ENCODE measurements at regions not wholly inside any gene's neighbourhood (a gene's known extent, or its start where the extent isn't known, plus 50 kb on each side); places are given as distances from the start of the nearest gene placed in this dataset.
"Not testable (repeated sequence)": the region's sequence is repeated elsewhere in the genome, so short reads cannot be mapped to it uniquely, and the experiment has no call there.

- TF ChIP-seq, protein P1, sequence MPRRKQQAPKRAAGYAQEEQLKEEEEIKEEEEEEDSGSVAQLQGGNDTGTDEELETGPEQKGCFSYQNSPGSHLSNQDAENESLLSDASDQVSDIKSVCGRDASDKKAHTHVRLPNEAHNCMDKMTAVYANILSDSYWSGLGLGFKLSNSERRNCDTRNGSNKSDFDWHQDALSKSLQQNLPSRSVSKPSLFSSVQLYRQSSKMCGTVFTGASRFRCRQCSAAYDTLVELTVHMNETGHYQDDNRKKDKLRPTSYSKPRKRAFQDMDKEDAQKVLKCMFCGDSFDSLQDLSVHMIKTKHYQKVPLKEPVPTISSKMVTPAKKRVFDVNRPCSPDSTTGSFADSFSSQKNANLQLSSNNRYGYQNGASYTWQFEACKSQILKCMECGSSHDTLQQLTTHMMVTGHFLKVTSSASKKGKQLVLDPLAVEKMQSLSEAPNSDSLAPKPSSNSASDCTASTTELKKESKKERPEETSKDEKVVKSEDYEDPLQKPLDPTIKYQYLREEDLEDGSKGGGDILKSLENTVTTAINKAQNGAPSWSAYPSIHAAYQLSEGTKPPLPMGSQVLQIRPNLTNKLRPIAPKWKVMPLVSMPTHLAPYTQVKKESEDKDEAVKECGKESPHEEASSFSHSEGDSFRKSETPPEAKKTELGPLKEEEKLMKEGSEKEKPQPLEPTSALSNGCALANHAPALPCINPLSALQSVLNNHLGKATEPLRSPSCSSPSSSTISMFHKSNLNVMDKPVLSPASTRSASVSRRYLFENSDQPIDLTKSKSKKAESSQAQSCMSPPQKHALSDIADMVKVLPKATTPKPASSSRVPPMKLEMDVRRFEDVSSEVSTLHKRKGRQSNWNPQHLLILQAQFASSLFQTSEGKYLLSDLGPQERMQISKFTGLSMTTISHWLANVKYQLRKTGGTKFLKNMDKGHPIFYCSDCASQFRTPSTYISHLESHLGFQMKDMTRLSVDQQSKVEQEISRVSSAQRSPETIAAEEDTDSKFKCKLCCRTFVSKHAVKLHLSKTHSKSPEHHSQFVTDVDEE (CRISPR knock-in tag; IDR thresholded peaks at IDR 0.05), result no peak
- TF ChIP-seq POU6F1 (CRISPR knock-in tag; IDR thresholded peaks at IDR 0.05; ENCODE audit: borderline replicate concordance, low read depth) (no peak), GLIS3 (CRISPR knock-in tag; IDR thresholded peaks at IDR 0.05) (no peak), TCF4 (CRISPR knock-in tag; IDR thresholded peaks at IDR 0.05; ENCODE audit: borderline replicate concordance) (no peak), ZNF8 (CRISPR knock-in tag; IDR thresholded peaks at IDR 0.05) (no peak), ZC3H10 (CRISPR knock-in tag; IDR thresholded peaks at IDR 0.05) (no peak), ARNTL (CRISPR knock-in tag; IDR thresholded peaks at IDR 0.05; ENCODE audit: borderline replicate concordance, low read depth) (no peak), ZNF70 (CRISPR knock-in tag; IDR thresholded peaks at IDR 0.05) (no peak), ISL1 (CRISPR knock-in tag; IDR thresholded peaks at IDR 0.05) (no peak), SNAI2 (CRISPR knock-in tag; IDR thresholded peaks at IDR 0.05) (no peak), ZFP30 (CRISPR knock-in tag; IDR thresholded peaks at IDR 0.05) (no peak), ZFP3 (CRISPR knock-in tag; IDR thresholded peaks at IDR 0.05) (no peak), ESRRG (CRISPR knock-in tag; IDR thresholded peaks at IDR 0.05) (no peak)
- TF ChIP-seq, protein P2, sequence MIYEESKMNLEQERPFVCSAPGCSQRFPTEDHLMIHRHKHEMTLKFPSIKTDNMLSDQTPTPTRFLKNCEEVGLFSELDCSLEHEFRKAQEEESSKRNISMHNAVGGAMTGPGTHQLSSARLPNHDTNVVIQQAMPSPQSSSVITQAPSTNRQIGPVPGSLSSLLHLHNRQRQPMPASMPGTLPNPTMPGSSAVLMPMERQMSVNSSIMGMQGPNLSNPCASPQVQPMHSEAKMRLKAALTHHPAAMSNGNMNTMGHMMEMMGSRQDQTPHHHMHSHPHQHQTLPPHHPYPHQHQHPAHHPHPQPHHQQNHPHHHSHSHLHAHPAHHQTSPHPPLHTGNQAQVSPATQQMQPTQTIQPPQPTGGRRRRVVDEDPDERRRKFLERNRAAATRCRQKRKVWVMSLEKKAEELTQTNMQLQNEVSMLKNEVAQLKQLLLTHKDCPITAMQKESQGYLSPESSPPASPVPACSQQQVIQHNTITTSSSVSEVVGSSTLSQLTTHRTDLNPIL (CRISPR knock-in tag; IDR thresholded peaks at IDR 0.05; ENCODE audit: low read depth), result no peak
- TF ChIP-seq, protein P3, sequence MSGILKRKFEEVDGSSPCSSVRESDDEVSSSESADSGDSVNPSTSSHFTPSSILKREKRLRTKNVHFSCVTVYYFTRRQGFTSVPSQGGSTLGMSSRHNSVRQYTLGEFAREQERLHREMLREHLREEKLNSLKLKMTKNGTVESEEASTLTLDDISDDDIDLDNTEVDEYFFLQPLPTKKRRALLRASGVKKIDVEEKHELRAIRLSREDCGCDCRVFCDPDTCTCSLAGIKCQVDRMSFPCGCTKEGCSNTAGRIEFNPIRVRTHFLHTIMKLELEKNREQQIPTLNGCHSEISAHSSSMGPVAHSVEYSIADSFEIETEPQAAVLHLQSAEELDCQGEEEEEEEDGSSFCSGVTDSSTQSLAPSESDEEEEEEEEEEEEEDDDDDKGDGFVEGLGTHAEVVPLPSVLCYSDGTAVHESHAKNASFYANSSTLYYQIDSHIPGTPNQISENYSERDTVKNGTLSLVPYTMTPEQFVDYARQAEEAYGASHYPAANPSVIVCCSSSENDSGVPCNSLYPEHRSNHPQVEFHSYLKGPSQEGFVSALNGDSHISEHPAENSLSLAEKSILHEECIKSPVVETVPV (CRISPR knock-in tag; IDR thresholded peaks at IDR 0.05), result no peak
- ATAC-seq, result no peak
Observed at GRCh38 chrX:113996781-113997180, 587.1 kb upstream of the HTR2C start.

DNA sequence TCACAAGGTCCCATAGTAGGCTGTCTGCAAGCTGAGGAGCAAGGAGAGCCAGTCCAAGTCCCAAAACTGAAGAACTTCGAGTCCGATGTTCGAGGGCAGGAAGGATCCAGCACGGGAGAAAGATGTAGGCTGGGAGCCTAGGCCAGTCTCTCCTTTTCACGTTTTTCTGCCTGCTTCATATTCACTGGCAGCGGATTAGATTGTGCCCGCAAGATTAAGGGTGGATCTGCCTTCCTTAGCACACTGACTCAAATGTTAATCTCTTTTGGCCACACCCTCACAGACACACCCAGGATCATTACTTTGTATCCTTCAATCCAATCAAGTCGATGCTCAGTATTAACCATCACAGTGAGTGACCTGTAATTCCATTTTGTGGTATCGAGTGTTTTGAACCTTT, 592.2 kb upstream of the HTR2C start:
- ATAC-seq, result not testable (repeated sequence)

- ATAC-seq, result not testable (repeated sequence)
Observed at GRCh38 chrX:113990669-113991068, 593.2 kb upstream of the HTR2C start.

- not testable (repeated sequence) for ATAC-seq
Observed at GRCh38 chrX:113988315-113988935, 595.5 kb upstream of the HTR2C start.

DNA sequence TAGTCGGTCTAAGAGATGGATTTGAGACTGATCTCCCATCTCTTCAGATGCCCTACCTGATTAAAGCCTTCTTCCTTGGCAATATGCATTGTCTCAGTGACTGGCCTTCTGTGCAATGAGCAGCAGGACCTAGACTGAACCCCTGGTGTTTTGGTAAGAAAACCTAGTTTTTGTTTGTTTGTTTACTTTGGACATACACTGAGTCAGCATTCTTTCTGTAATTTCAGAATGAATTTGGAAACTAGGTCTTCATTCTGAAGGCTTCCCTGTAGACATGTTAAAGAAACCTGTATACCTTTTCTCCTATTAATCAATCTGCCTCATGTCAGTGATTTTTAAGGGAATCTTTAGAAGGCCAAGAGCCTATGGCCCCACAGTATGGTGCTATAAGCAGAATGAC, 597.5 kb upstream of the HTR2C start:
- ATAC-seq, result no peak
- TF ChIP-seq, protein P4, sequence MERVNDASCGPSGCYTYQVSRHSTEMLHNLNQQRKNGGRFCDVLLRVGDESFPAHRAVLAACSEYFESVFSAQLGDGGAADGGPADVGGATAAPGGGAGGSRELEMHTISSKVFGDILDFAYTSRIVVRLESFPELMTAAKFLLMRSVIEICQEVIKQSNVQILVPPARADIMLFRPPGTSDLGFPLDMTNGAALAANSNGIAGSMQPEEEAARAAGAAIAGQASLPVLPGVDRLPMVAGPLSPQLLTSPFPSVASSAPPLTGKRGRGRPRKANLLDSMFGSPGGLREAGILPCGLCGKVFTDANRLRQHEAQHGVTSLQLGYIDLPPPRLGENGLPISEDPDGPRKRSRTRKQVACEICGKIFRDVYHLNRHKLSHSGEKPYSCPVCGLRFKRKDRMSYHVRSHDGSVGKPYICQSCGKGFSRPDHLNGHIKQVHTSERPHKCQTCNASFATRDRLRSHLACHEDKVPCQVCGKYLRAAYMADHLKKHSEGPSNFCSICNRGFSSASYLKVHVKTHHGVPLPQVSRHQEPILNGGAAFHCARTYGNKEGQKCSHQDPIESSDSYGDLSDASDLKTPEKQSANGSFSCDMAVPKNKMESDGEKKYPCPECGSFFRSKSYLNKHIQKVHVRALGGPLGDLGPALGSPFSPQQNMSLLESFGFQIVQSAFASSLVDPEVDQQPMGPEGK (CRISPR knock-in tag; IDR thresholded peaks at IDR 0.05; ENCODE audit: borderline replicate concordance), result no peak
- TF ChIP-seq, protein P3 (CRISPR knock-in tag; IDR thresholded peaks at IDR 0.05), result no peak
- no peak for TF ChIP-seq ARNTL (CRISPR knock-in tag; IDR thresholded peaks at IDR 0.05; ENCODE audit: borderline replicate concordance, low read depth)
- TF ChIP-seq ZFP30 (CRISPR knock-in tag; IDR thresholded peaks at IDR 0.05), result no peak
- TF ChIP-seq, protein P2 (CRISPR knock-in tag; IDR thresholded peaks at IDR 0.05; ENCODE audit: low read depth), result no peak
- TF ChIP-seq CSDC2 (CRISPR knock-in tag; IDR thresholded peaks at IDR 0.05), result no peak
- no peak for TF ChIP-seq OSR1 (CRISPR knock-in tag; IDR thresholded peaks at IDR 0.05)
- no peak for TF ChIP-seq ZC3H10 (CRISPR knock-in tag; IDR thresholded peaks at IDR 0.05)
- TF ChIP-seq BACH2 (CRISPR knock-in tag; IDR thresholded peaks at IDR 0.05; ENCODE audit: borderline replicate concordance), result no peak
- TF ChIP-seq GLIS3 (CRISPR knock-in tag; IDR thresholded peaks at IDR 0.05), result no peak
- no peak for TF ChIP-seq ZNF565 (CRISPR knock-in tag; conservative IDR thresholded peaks at IDR 0.05; ENCODE audit: low read depth)
- TF ChIP-seq ZNF8 (CRISPR knock-in tag; IDR thresholded peaks at IDR 0.05), result no peak
- no peak for TF ChIP-seq ESRRG (CRISPR knock-in tag; IDR thresholded peaks at IDR 0.05)
- TF ChIP-seq SNAI2 (CRISPR knock-in tag; IDR thresholded peaks at IDR 0.05), result no peak

All from SK-N-SH treated with all-trans-retinoic acid at 6 μM for 48 hours (cell line).